ENCODE measurements at regions not wholly inside any gene's neighbourhood (a gene's known extent, or its start where the extent isn't known, plus 50 kb on each side); places are given as distances from the start of the nearest gene placed in this dataset.
"Not testable (repeated sequence)": the region's sequence is repeated elsewhere in the genome, so short reads cannot be mapped to it uniquely, and the experiment has no call there.

GRCh38 chr3:197618408-197618807 is 62.6 kb upstream of the BDH1 start:
- Histone ChIP-seq H3K36me3 (ENCODE audit: insufficient read depth, low read length) (peaks cover 17% of the 10 kb centered on the region), H3K9me3 (ENCODE audit: control insufficient read depth, insufficient read depth, low read length) (peaks cover 13% of the 10 kb centered on the region; the same call in 1 of the 2 replicates)
- not testable (repeated sequence) for H3K4me1 ChIP-seq (ENCODE audit: insufficient read depth, low read length); H3K9ac ChIP-seq (ENCODE audit: low read depth, low read length)

- no peak overlapping the region for H3K9ac ChIP-seq (ENCODE audit: low read depth, low read length)
- peaks cover 31% of the 10 kb centered on the region for H3K36me3 ChIP-seq (ENCODE audit: insufficient read depth, low read length)
- H3K4me1 ChIP-seq (ENCODE audit: insufficient read depth, low read length) = no peaks in the 10 kb centered on the region
- peaks cover 18% of the 10 kb centered on the region for H3K9me3 ChIP-seq (ENCODE audit: control insufficient read depth, insufficient read depth, low read length)
Measured at GRCh38 chr3:197615430-197615829, 59.7 kb upstream of the BDH1 start.

- H3K9ac ChIP-seq (ENCODE audit: low read depth, low read length); H3K4me1 ChIP-seq (ENCODE audit: insufficient read depth, low read length): not testable (repeated sequence)
- Histone ChIP-seq H3K36me3 (ENCODE audit: insufficient read depth, low read length) (peaks cover 31% of the 10 kb centered on the region), H3K9me3 (ENCODE audit: control insufficient read depth, insufficient read depth, low read length) (peaks cover 18% of the 10 kb centered on the region)
Measured at GRCh38 chr3:197614134-197614533, 58.4 kb upstream of the BDH1 start.

- Histone ChIP-seq H3K9me3 (ENCODE audit: control insufficient read depth, insufficient read depth, low read length) (peaks cover 18% of the 10 kb centered on the region), H3K36me3 (ENCODE audit: insufficient read depth, low read length) (peaks cover 36% of the 10 kb centered on the region), H3K9ac (ENCODE audit: low read depth, low read length) (no peak overlapping the region), H3K4me1 (ENCODE audit: insufficient read depth, low read length) (no peaks in the 10 kb centered on the region)
Measured at GRCh38 chr3:197613199-197613598, 57.4 kb upstream of the BDH1 start.

- H3K9ac ChIP-seq (ENCODE audit: low read depth, low read length) = no peak overlapping the region
- peaks cover 17% of the 10 kb centered on the region for H3K9me3 ChIP-seq (ENCODE audit: control insufficient read depth, insufficient read depth, low read length)
- peaks cover 50% of the 10 kb centered on the region for H3K36me3 ChIP-seq (ENCODE audit: insufficient read depth, low read length)
- H3K4me1 ChIP-seq (ENCODE audit: insufficient read depth, low read length) = no peaks in the 10 kb centered on the region
Measured at GRCh38 chr3:197611255-197611654, 55.5 kb upstream of the BDH1 start.

GRCh38 chr3:197606468-197606867 is 50.7 kb upstream of the BDH1 start:
- Histone ChIP-seq H3K9ac (ENCODE audit: low read depth, low read length) (no peak overlapping the region), H3K36me3 (ENCODE audit: insufficient read depth, low read length) (peaks cover 26% of the 10 kb centered on the region), H3K9me3 (ENCODE audit: control insufficient read depth, insufficient read depth, low read length) (peaks cover 8% of the 10 kb centered on the region), H3K4me1 (ENCODE audit: insufficient read depth, low read length) (no peaks in the 10 kb centered on the region)

Data from ES-I3 (cell line).